ENCODE measurements at regions not wholly inside any gene's neighbourhood (a gene's known extent, or its start where the extent isn't known, plus 50 kb on each side); places are given as distances from the start of the nearest gene placed in this dataset.

DNA sequence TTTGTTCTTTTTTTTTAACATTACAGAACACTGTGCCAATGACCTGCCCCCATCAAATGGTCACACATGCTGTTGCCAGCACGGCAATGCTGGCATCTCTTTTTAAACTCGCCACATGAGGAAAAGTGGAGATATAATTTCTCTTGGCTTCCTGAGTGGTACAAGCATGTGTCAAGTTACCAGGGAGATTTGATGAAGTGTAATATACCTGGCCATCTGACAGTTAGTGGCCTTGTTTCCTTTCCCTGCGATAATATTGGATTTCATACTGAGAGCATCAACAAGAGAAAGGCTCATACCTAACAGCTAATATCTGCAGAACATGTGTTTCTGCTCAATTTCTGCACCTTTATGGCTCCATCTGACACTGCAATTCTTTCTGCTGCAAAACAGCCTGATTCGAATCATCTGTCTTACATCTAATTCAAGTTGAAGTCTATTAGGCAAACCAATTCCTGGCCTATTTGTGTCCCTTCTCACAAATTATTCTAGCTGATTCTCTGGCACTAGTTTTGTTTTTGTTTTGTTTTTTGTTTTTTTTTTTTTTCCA, 519.5 kb downstream of the PREX1 start:
- TF ChIP-seq, protein P1, sequence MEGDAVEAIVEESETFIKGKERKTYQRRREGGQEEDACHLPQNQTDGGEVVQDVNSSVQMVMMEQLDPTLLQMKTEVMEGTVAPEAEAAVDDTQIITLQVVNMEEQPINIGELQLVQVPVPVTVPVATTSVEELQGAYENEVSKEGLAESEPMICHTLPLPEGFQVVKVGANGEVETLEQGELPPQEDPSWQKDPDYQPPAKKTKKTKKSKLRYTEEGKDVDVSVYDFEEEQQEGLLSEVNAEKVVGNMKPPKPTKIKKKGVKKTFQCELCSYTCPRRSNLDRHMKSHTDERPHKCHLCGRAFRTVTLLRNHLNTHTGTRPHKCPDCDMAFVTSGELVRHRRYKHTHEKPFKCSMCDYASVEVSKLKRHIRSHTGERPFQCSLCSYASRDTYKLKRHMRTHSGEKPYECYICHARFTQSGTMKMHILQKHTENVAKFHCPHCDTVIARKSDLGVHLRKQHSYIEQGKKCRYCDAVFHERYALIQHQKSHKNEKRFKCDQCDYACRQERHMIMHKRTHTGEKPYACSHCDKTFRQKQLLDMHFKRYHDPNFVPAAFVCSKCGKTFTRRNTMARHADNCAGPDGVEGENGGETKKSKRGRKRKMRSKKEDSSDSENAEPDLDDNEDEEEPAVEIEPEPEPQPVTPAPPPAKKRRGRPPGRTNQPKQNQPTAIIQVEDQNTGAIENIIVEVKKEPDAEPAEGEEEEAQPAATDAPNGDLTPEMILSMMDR (IDR thresholded peaks at IDR 0.05): no peak
- TF ChIP-seq, protein P2, sequence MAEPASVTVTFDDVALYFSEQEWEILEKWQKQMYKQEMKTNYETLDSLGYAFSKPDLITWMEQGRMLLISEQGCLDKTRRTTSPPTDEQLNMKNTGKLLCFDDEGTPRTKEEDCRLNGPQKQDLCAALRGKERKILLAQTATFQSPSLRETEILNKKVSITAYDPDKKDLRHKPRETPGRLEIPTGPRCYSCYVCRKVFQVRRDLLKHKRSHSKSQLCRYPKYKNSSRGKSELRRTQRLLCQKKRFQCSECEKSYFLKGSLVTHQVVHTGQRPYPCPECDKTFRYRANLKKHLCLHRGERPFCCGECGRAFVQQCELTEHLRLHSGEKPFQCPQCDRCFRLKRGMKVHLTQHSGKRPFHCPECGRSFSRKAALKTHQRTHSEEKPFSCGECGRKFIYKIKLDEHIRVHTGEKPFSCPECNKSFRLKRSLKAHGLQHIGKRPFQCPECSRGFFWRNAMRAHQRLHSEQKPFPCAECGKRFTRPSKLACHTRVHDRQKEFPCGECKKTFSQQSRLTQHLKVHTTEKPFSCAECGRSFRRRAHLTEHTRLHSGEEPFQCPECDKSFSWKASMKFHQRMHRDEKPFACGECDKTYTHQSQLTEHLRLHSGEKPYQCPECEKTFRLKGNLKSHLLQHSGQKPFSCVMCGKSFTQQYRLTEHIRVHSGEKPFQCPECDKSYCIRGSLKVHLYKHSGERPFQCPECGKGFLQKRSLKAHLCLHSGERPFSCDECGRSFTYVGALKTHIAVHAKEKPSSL (CRISPR knock-in tag; conservative IDR thresholded peaks at IDR 0.05): no peak
